ENCODE measurements at regions not wholly inside any gene's neighbourhood (a gene's known extent, or its start where the extent isn't known, plus 50 kb on each side); places are given as distances from the start of the nearest gene placed in this dataset.

DNA sequence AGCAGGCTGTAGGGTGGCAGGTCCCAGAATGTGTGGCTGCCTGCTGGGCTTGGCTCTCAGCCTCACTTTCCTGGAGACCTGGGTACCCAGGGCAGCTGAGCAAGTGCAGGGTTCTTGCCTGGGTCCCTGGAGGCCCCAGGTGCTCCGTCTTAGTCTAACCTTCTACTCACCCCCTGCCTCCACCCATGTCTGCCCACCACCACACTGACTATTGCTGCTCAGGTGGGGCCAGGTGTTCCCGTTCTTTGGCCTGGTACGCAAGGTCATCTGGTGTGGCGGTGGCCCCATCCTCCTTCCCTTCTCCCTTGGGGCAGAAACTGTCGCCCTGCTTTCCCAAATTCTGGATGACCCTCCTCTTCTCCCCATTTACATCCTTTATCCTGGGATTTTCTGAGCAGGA lies 319.9 kb downstream of the TMEM121 start:
- DNase-seq (ENCODE audit: low read depth), result no peak
- no peak overlapping the region for H3K4me3 ChIP-seq (ENCODE audit: low read length)
- TF ChIP-seq, protein P1, sequence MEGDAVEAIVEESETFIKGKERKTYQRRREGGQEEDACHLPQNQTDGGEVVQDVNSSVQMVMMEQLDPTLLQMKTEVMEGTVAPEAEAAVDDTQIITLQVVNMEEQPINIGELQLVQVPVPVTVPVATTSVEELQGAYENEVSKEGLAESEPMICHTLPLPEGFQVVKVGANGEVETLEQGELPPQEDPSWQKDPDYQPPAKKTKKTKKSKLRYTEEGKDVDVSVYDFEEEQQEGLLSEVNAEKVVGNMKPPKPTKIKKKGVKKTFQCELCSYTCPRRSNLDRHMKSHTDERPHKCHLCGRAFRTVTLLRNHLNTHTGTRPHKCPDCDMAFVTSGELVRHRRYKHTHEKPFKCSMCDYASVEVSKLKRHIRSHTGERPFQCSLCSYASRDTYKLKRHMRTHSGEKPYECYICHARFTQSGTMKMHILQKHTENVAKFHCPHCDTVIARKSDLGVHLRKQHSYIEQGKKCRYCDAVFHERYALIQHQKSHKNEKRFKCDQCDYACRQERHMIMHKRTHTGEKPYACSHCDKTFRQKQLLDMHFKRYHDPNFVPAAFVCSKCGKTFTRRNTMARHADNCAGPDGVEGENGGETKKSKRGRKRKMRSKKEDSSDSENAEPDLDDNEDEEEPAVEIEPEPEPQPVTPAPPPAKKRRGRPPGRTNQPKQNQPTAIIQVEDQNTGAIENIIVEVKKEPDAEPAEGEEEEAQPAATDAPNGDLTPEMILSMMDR (conservative IDR thresholded peaks at IDR 0.05; ENCODE audit: low read depth, low read length), result no peak

DNA sequence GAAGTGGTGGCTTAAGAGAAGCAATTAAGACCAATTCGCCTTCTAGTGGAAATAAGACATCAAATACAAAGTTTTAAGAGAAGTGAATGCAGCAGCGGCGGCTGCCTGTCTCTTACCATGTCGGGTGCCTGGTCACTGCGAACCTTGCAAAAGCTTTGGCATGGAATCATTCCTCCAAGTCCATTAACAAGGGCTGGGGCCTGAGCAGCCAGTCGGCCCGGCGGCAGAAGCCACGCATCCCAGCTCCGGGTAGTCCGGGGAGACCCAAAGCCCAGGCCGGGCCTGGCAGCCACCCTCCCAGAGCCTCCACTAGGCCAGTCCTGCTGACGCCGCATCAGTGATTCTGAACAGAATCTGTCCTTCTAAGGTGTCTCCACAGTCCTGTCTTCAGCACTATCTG lies 321.0 kb downstream of the TMEM121 start:
- TF ChIP-seq, protein P1 (conservative IDR thresholded peaks at IDR 0.05; ENCODE audit: low read depth, low read length), result no peak
- DNase-seq (ENCODE audit: low read depth), result no peak
- no peak overlapping the region for H3K4me3 ChIP-seq (ENCODE audit: low read length)

DNA sequence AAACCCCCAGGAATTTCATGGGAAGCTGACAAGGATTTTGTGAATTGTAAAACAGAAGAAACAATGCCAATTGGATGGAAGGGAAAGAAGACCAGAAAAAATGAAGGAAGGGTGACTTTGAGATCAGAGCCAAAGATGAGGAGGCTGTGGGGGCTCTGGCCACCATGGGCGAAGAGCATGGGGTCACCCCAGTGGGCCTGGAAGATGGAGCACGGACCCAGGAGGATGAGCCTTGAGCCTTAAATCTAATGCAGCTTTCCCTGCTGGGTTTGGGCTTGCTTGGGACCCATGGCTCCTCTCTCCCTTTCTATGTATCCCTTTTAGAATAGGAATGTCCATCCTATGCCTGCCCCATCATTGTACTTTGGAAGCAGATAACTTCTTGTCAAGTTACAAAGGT lies 322.2 kb downstream of the TMEM121 start:
- DNase-seq (ENCODE audit: low read depth), result no peak
- TF ChIP-seq, protein P1 (conservative IDR thresholded peaks at IDR 0.05; ENCODE audit: low read depth, low read length), result no peak
- H3K4me3 ChIP-seq (ENCODE audit: low read length), result no peak overlapping the region

DNA sequence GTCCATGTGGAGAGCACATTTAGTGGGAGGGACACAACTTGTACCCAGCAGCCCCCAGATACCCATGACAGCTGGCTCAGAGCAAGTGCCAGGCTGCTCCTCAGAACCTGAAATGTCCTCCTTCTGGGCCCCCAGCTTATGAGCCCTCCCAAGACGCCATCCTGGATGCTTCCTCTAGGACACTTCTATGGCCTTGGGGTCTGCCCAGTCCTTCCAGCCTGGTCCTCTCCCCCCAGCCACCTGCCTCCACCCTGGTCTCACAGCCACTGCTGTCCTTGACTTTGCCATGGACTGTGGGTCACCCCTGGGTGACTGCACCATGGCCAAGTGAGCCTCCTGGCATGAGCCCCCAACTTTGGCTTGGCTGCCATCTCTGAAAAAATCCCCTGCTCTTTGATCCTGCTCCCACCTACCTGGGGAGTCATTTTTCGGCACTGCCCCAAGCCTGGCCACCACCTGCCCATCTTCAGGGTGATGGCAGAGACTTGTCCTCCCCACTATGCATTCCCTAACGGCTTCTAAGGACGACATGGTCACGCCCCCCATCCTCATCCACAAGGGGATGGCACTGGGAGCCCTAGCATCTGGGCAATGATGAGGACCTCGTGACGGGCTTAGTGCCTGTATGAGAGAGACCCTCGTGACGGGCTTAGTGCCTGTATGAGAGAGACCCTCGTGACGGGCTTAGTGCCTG lies 323.7 kb downstream of the TMEM121 start:
- H3K4me3 ChIP-seq (ENCODE audit: low read length), result no peak overlapping the region
- TF ChIP-seq, protein P1 (conservative IDR thresholded peaks at IDR 0.05; ENCODE audit: low read depth, low read length), result no peak
- DNase-seq (ENCODE audit: low read depth), result no peak

DNA sequence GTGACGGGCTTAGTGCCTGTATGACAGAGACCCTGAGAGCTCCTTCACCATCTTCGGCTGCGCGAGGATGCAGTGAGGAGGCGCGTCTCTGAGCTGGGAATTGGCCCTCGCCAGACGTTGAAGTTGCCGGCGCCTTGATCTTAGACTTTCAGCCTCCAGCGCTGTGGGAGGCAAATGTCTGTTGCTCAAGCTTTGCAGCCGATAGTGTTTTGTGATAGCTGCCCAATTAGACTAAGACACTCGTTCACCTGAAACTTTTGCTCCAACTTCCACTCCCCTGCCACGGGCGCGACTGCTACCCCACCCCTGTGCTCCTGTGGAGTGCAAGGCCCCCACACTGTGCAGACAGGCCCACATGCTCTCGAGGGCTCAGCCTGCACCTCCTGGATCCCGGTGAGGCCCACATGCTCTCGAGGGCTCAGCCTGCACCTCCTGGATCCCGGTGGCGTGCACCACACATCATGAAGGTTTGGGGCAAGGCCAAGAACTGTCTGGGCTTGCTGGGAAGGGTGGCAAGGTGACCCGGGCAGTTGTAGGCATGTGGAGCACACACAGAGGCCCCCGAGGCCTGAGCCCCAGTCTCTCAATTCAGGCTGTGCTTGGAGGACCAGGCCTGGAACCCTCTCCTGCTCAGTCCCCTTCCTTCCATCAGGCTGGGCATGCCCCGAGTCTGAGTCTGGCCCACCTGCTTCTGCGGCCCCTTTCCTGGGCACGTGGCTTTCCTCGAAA lies 324.6 kb downstream of the TMEM121 start:
- no peak for DNase-seq (ENCODE audit: low read depth)
- TF ChIP-seq, protein P1 (conservative IDR thresholded peaks at IDR 0.05; ENCODE audit: low read depth, low read length), result no peak
- H3K4me3 ChIP-seq (ENCODE audit: low read length), result no peak overlapping the region

DNA sequence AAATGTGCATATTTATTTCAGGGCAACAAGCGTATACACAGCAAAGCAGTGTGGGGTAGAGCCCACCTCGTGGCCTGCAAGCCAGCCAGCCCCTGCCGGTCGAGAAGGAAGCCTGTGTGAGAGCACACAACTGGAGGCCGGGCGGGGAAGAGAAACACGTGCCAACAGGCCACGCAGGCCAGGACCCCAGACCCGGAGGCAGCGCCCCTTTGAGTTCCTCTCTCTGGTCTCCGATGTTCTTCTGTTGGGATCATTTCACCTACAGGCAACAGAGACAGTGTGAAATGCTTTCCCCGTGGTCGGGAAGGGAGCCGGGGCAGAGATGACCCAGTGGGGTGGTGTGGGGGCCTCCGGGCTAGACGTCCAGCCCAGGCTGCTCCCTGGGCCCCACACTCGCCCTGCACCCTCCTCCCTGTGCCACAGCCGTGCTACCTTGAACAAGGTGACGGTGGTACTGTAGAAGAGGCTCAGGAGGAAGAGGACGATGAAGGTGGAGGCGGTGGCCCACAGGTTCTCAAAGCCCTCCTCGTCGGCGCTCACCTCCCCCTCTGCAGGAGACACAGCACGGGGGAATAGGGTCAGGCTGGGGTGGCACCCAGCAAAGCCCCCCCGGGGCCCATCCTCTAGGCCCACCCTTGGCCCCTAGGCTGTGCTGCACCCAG lies 325.5 kb downstream of the TMEM121 start:
- no peak overlapping the region for H3K4me3 ChIP-seq (ENCODE audit: low read length)
- no peak for DNase-seq (ENCODE audit: low read depth)
- TF ChIP-seq, protein P1 (conservative IDR thresholded peaks at IDR 0.05; ENCODE audit: low read depth, low read length), result no peak
